GM18951 (cell line): ENCODE measurements at regions not wholly inside any gene's neighbourhood (a gene's known extent, or its start where the extent isn't known, plus 50 kb on each side); places are given as distances from the start of the nearest gene placed in this dataset.
"Not testable (repeated sequence)": the region's sequence is repeated elsewhere in the genome, so short reads cannot be mapped to it uniquely, and the experiment has no call there.

Experiments used
- POLR2A ChIP-seq: IDR thresholded peaks from 4 replicates; pipeline ENCODE4 v1.6.1; 2011; ENCODE audit warnings: mild to moderate bottlenecking; ENCODE audit not compliant: insufficient read length, insufficient read depth; ENCODE audit errors: extremely low read depth
- in situ Hi-C: fragments of 300-500 bp; cut with MboI; formaldehyde crosslinking; loops from one replicate; pipeline ENCODE4 v1.12.0; 2022; ENCODE audit warnings: low sequenced_read_pairs, mixed read lengths, inconsistent platforms; ENCODE audit not compliant: unreplicated experiment

DNA sequence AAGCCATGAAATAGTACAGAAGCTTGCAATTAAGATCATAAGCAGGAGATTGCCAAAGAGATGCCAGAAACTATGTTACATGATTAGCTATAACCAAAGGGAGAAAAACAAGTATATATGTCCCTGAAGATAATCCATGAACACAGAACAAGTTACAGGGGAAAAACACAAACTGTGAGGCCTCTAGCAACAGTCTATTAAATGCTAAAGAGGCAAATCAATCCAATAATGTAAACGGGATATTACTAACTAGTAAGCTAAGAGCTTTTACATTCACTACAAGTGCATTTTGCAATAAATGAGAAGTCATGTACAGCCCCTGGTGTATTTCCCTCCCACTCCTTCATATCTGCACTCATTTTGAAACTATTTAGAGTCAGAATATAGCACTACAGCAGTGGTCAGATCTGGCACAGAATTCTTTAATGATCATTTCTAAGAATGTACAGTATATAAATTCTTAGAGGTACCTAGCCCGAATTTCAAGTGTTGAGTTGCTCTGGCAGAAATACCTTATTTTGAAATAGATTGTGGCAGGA is 449.8 kb upstream of the SMIM31 start:
- no peak for TF ChIP-seq POLR2A
- in situ Hi-C loops: no loop called here

DNA sequence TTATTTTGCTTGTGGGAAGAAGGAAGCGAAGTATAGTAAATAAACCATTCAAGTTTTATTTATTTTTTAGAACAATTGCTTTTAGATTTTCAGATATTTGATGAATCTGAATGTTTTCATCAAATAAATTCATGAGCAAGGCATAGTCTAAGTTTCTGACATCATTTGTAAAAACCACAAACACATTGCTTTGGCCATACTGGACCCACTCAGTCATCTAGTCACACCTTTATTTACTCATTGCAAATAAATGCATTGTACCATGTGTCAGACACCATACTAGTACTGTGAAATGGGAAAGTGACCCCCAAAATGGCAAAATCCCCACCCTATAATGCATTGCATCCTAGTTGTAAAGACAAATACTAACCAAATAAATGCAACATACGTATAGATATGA is 449.1 kb upstream of the SMIM31 start:
- no peak for TF ChIP-seq POLR2A
- in situ Hi-C loops: no loop called here

DNA sequence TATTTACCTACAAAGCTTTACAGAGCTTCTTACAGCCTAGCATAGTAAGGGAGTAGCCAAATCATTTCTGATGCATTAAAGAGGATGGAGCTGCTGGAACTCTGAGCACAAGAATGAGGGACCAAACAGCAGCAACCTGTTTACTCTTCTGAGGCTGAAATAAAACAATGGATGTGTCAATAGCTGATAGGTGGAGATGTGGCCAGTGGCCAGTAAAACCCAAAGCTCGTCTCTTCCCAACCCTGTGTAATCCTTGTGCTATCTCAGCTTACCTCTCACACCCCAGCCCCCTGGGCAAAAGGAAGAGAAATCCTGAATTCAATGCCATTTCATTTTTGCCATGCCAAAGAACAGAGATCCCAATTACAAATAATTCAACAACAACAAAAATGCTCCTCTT is 446.7 kb upstream of the SMIM31 start:
- TF ChIP-seq POLR2A: no peak
- in situ Hi-C loops: no loop called here

DNA sequence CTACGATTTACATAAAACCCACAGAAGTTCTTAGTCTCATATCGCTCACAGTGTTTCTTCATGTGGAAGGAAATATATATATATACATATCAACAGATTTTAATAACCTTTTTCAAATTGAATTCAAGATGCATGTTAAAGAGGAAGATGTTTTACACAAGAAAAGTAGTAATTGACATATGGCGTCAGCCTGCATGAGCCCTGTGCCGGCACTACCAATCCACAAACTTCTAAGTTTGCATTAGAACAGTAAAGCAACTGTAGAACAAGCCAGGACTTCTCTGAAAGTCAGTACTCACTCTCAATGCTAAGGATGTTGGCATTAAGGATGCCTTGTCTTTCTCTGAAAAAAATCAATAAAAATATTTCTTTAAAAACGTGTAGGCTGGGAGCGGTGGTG is 441.3 kb upstream of the SMIM31 start:
- in situ Hi-C loops: no loop called here
- no peak for TF ChIP-seq POLR2A

DNA sequence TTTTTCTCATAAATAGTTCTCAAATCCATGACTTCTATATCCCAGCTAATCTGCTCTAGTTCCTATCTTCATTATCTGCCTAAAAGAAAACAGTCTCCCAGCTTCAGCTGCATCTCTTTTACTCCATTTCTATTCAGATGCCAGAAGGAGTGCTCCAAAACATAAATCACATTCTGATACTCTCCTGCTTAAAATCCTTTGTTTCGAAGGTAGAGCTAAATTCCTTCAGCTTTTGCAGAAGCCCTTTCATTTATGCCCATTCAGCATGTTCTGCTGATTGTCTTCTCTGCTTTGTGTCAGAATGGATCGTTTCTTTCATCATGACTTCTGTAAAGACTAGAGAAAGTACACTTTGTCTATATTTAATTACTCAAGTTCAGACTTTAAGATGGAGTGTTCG is 440.1 kb upstream of the SMIM31 start:
- in situ Hi-C loops: no loop called here
- TF ChIP-seq POLR2A: no peak

DNA sequence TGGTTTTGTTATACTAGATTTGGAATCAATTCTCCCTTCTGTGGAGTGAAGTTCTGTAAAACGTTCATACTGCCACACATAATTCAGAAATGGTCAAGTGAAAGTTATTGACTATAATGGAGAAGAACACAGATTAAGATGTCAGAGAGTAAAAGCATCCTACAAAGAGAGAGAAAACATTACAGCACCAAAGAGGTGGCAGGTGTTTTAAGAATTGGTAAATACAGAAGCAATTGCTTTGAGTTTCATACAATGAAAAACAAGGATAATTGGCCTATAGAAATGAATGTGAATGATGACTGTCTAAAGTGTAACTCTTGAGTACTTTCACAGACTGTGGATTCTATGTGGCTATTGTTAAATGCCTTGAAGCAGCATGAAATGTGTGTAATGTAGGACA is 435.6 kb upstream of the SMIM31 start:
- no peak for TF ChIP-seq POLR2A
- in situ Hi-C loops: no loop called here

DNA sequence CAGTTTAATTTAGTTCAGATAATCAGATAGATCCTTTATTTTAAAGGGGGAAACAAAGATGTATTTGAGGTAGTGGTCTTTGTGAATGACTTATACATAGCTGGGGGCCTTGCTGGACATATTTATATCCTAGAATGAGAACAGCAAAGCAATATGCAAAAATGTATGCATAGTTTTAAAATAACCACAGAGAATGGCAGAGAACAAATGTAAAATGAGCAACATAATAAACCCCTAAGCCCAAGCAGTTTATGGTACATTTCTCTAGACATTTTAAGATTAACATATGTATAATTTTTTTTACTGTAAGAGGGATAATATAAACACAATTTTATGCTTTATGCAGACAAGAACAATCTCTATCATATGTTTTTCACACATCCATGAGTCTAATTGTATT is 434.2 kb upstream of the SMIM31 start:
- in situ Hi-C loops: no loop called here
- no peak for TF ChIP-seq POLR2A

DNA sequence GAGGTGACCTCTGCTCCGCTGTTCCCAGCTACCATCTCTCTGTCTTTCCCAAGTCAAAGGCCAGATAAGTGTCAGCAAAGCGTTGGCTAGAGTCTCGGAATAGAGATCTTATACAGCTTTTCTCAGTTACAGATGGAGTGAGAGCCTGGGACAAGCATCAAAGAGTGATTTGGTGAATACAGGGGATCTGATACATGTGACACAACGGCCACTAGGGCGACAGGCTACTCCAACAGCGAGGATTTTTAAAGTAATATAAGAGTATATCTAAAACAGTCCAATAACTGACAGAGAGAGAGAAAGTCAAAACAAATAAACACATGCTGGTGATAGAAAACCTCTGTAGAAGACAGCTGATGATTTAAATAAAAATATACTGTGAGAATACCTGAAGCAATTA is 433.1 kb upstream of the SMIM31 start:
- TF ChIP-seq POLR2A: no peak
- in situ Hi-C loops: no loop called here

DNA sequence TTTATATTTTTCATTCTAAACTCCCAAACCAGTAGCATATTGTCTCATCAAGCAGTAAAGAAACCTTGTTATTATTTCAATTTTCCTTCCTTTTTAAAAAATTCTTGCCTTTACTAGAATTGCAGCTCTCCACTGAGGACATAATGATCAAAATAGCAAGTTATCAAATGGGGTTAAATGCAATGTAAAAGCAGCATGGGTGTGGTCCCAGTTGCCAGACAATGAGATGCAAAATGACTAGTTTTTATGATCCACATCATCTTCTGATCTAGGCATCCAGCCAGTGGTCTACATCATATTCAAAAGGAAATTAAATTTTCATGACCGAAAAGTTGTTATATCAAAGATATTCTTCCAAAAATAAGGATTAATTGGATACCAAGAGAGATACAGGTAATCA is 427.9 kb upstream of the SMIM31 start:
- no peak for TF ChIP-seq POLR2A
- in situ Hi-C loops: no loop called here

DNA sequence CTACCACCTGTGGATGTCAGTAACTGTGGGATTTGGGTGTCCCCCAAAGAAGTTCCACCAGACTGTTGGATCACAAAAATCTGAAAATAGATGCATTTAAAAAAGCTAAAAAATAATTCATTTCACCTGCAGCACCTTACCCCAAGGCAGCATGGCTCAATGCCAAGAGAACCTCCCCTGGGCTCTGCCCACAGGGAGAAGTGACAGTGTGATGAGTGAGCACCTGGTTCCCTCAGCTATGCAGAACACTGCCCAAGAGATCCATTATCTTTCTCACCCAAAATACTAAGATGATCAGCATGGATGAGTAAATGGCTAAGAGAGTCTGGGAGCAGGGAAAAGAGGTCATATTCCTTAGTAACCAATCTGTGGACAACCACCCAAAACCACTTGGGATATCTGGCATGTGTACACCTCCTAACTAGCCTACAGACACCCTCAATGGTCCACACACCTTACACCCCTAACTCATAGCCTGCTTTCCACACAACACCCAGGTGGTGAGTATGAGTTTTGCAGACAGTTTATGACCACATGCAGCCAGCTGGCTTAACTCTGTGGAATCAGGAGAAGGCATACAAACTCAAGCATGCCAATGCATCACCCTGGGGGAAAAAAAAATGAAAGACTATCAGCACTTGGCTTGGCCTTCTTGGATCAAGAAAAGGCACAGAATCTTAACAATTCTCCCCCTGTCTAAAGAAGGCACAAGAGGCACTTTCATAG is 416.5 kb upstream of the SMIM31 start:
- TF ChIP-seq POLR2A: no peak
- in situ Hi-C loops: no loop called here

DNA sequence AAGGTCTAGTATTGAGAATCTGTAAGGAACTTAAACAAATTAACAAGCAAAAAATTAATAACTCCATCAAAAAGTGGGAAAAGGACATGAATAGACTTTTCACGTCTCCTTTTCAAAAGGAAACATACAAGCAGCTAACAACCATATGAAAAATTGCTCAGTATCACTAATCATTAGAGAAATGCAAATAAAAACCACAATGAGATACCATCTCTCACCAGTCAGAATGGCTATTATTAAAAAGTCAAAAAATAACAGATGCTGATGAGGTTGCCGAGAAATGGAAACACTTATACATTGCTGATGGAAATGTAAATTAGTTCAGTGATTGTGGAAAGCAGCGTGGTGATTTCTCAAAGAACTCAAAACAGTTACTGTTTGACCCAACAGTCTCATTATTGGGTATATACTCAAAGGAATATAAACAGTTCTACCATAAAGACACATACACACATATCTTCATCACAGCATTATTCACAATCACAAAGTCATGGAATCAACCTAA is 410.4 kb upstream of the SMIM31 start:
- in situ Hi-C loops: no loop called here

DNA sequence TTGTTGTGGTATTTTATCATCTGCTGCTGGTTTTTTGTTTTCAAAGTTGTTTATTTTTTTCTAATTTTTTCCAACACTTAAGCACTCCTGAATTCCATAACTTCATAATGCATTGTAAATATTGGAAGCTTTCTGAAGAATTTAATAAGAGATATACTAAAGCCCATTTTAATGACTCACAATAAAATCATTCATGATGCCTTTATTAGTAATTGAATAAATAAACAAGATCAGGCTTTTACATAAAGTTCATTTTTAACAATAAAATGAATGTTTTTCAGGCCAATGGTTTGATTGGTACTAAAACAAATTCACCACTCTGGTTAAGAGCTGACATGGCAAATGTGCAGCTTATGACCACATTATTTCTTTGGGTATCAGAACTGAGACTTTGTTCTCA is 408.2 kb upstream of the SMIM31 start:
- in situ Hi-C loops: no loop called here
- TF ChIP-seq POLR2A: no peak

More for the DNA sequence above, 410.4 kb upstream of the SMIM31 start:
- TF ChIP-seq POLR2A: no peak

DNA sequence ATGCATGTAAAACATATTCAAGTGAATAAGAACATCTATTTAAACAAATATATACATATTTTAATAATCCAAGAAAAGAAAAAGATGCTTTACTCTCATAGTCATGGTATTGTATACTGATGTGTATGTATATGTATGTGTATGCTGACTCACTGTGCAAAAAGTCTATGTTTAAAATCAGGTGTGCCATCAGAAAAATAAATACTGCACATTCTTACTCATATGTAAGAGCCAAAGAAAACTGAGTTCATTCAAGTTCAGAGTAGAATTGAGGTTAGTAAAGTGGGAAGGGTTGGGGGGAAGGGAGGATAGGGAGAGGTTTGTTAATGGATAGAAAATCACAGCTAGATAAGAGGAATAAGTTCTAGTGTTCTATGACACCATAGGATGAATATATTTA is 403.9 kb upstream of the SMIM31 start:
- in situ Hi-C loops: no loop called here
- TF ChIP-seq POLR2A: no peak

DNA sequence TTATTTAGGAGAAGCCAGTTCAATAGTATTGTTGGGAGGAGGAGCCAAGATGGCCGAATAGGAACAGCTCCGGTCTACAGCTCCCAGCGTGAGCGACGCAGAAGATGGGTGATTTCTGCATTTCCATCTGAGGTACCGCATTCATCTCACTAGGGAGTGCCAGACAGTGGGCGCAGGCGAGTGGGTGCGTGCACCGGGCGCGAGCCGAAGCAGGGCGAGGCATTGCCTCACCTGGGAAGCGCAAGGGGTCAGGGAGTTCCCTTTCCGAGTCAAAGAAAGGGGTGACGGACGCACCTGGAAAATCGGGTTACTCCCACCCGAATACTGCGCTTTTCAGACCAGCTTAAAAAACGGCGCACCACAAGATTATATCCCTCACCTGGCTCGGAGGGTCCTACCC is 403.2 kb upstream of the SMIM31 start:
- in situ Hi-C loops: not testable (repeated sequence)
